Activated T-cell treated with anti-CD3 and anti-CD28 coated beads for 4 hours (primary cell): ENCODE measurements at regions not wholly inside any gene's neighbourhood (a gene's known extent, or its start where the extent isn't known, plus 50 kb on each side); places are given as distances from the start of the nearest gene placed in this dataset.

Experiments
- DNase-seq: peaks from one replicate; pipeline ENCODE4 v3.0.0-alpha.2; 2020

DNA sequence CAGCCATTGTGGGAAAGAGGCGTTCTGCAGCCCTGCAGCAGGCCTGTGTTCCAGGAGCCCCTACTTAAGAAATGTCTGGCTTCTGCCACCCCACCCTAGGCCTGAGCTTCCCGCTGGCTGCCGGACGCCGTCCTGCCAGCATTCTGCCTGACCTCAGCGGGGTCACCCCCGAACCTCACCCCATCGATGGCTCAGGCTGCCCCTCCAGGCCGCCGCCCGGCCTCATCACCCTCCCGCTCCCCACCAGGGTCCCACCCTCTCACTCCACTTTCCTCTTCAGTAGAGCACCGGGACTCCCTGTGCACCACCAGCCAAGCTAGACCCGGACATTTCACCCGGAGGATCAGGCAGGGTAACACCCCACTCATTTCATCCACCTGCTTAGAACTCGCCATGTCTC is 73.6 kb upstream of the SALL3 start:
- no peak for DNase-seq

- DNase-seq, result no peak
Measured at GRCh38 chr18:78908462-78909260, 71.0 kb upstream of the SALL3 start.

GRCh38 chr18:78911751-78912283 is 67.8 kb upstream of the SALL3 start:
- no peak for DNase-seq

GRCh38 chr18:78912336-78912735 is 67.3 kb upstream of the SALL3 start:
- DNase-seq, result no peak

DNA sequence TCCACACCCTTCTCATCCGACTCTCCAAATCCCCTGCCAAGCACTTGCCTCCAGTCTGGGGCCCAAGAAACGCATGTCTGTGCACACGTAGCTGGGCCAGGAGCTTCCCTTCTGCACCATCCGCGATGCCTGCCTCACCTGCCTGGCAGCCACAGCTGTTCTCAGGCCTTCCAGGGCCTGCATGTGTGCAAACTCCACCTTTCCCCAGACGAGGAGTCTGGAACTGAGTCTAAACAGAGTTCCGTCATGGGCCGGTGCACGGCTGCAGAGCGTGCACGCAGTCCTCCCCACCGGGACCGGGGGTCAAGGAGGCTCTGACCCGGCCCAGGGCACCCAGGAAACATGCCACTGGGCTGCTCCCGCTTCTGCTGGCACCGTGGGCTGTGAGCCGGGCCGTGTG is 66.8 kb upstream of the SALL3 start:
- DNase-seq, result no peak

- DNase-seq, result no peak
Measured at GRCh38 chr18:78913395-78913794, 66.2 kb upstream of the SALL3 start.

DNA sequence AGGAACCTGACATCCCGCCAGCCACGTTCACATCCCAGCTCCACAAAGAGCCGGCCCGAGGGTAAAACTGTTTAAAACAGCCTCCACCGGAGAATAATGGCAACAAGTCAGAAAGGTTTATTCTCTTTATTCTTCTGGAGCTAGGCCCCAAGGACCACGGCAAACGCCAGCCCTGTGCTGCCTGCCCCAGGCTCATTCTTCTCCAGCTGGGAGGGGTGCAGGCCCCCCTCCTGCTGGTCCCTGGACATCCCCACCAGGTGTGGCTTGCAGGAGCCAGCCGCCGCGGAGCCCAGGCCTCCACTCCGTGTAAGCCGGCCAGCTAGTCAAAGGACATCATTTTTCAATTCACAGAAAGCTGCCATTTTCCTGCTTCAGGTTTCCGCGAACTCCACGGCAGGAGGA is 65.8 kb upstream of the SALL3 start:
- no peak for DNase-seq

DNA sequence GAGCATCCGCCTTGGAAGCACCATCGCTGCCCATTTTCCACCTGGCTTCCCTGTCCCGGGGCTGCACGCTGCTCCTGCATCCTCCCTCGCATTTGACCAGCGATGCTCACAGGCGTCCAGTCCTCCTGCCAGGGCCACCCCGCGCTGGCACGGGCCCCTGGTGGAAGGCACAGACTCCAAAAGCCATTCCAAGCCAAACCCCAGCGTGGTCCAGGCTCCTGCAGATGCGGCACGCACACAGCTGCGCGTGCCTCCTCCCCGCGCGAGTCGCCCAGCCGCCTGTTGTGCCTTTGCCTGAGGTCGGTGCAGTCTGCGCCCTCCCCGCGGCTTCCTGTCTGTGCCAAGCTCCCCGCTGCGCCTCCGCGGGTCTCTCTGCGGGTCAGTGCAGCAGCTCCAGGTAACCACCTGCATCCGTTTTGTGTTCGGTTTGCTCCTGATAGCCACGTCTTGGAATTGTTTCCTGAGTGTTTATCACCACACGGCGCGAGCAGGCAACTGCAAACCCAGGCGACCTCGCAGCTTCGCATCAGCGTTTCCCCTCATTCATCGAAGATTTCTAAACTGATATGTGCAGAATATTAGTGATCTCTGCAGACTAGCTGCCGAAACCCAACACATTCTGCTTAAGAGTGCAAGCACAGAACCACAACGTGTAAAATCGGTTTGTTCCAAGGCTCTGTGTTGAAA is 65.2 kb upstream of the SALL3 start:
- DNase-seq, result no peak

DNA sequence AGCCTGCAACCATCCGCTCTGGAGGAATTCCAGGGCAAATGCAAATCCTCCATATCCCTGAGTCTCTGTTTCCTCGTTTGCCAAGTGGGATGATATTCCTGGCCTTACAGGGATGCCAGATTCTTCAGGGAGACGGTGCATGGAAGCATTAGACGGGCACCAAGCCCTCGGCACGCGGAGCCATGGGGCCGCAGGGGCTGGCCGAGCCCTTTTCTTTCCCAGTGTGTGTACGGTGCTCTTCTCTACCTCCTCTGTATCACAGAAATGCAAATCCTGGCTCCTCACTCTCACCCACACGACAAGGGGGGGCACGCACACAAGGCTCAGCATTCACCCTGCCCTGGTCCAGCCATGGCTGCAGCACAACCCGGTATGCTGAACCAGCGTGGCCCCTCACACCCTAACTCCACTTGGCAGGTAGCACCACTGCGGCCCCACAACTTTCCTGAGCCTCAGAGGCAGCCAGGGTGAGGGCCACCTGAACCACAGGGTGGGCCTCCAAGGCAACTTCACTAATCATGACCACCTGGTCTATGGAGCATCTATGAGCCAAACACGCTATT is 64.1 kb upstream of the SALL3 start:
- no peak for DNase-seq

GRCh38 chr18:78918707-78919106 is 60.9 kb upstream of the SALL3 start:
- no peak for DNase-seq

- no peak for DNase-seq
Measured at GRCh38 chr18:78919956-78920355, 59.7 kb upstream of the SALL3 start.

DNA sequence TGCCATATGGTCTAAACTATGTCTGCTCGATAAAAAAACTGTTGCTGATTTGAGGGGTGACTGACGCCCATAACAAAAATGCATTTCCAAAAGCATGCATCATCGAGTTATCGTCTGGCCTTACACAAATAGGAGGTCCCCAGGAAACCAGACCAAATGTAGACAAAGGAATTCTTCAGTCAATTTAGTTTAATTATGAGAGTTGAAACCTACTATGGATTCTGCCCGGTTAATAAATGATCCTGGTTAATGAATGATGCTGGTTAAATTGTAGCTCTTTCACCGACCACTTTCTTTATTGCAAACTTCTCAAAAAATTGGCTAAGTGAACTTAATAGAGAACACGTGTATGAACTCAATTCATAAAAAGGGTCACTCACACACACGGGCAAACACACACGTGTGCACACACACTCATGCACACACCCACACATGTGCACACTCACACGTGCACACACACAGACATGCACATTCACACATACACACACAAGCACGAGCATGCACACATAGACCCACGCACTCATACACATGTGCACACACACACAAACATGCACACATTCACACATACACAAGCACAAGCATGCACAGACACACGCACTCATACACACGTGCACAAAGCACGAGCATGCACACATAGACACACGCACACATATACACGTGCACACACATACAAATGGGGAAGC is 59.0 kb upstream of the SALL3 start:
- no peak for DNase-seq

DNA sequence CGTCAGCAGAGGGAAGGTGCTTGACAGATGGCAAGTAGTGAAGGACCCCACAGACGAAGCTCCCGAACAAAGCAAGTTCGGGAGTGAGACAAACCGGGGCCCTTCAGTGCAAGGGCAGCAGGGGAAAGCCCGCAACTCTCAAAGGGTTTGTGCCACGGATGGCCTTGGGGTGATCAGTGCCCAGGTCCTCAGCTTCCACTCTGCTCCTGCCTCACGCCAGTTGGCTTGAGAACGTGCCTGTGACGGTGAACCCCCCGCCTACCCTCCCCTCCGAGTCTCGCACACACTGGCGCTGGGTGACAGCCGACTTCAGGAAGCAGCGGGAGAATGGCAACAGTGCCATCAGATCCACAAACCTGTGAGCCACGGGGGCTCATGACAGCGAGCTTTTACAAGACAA is 56.8 kb upstream of the SALL3 start:
- DNase-seq, result no peak

DNA sequence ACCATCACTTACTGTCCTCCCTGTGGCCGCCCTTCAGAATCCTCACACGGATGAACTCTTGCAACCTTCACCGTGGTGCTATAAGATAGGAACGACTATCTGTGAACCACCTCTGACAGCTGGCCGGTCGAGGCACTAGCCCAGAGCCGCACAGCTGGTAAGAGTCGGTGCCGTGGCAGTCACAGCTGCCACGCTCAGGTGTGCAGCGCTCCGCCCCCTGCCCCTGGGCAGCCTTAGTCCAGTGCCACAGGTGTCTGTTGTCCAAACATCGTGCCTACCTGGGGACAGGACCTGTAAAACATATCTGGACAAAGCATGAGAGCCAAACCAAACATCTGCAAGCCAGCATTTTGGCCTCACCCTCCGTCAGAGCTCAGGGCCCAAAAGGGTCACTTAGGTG is 55.3 kb upstream of the SALL3 start:
- no peak for DNase-seq

GRCh38 chr18:78924786-78925540 is 54.7 kb upstream of the SALL3 start:
- no peak for DNase-seq

- DNase-seq, result no peak
Measured at GRCh38 chr18:78925557-78926242, 53.9 kb upstream of the SALL3 start.

GRCh38 chr18:78926243-78926615 is 53.4 kb upstream of the SALL3 start:
- no peak for DNase-seq

- DNase-seq, result no peak
Measured at GRCh38 chr18:78927156-78927555, 52.5 kb upstream of the SALL3 start.

DNA sequence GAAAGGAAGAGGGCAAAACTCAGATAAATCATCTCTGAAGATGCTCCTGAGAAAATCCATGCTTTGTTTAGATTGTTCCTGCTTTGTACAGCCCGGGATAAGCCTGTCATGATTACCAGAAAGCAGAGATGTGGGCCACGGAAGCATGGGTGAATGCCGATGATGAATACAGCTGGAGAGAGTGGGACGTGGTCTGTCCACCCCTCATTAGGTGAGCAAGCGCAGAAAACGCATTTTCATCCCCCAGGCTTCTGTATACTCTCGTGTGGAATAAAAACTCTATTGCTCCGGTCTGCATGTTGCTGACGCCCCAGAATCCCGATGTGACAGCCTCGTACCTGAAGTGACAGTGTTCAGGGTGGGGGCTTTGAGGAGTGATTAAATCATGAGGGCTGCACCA is 52.0 kb upstream of the SALL3 start:
- no peak for DNase-seq

- DNase-seq, result no peak
Measured at GRCh38 chr18:78928076-78928475, 51.5 kb upstream of the SALL3 start.

DNA sequence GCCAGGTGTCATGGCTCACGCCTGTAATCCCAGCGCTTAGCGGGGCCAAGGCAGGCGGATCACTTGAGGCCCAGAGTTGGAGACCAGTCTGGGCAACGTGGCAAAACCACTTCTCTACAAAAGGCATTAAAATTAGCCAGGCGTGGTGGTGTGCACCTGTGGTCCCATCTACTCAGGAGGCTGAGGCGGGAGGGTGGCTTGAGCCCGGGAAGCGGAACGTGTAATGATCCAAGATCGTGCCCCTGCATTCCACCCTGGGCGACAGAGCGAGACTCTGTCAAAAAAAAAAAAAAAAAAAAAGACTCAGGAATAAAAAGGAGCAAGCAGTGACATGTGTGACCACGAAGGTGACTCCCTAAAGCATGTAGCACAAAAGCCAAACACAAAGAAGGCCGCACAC is 50.1 kb upstream of the SALL3 start:
- DNase-seq, result no peak
